Fibroblast of pulmonary artery (primary cell): ENCODE measurements at regions not wholly inside any gene's neighbourhood (a gene's known extent, or its start where the extent isn't known, plus 50 kb on each side); places are given as distances from the start of the nearest gene placed in this dataset.

Source experiments
- DNase-seq: peaks from one replicate; pipeline ENCODE4 v3.0.0-alpha.2; 2010; ENCODE audit warnings: low read depth
- H3K4me3 ChIP-seq: replicated peaks from 2 replicates; pipeline ENCODE4 v1.5.1; 2011; ENCODE audit warnings: low read depth, mild to moderate bottlenecking, control low read depth, low read length, moderate library complexity
- TF ChIP-seq, protein P1 (sequence below): IDR thresholded peaks from 2 replicates; pipeline ENCODE4 v1.5.1; 2011; ENCODE audit warnings: mild to moderate bottlenecking, control low read depth, low read length, inconsistent platforms; ENCODE audit errors: missing control alignments

DNA sequence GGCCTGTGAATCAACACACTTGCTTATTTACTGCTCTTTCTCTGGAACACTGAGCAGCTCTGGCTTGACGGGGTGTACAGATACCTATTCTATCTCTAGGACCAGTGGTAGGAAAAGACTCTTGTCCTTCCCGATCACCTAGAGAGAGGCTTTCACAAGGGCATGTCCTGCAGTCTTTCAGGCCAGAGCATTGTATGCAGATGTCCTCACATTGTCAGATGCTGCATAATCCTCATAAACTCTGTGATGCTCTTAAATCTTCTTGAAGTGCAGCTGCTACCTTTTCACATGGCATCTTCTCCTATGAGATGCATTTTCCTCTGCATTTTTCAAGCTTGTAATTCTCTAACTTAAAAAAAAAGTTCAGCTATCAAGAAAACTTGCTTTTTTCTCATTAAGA, 369.4 kb downstream of the OLFM4 start:
- H3K4me3 ChIP-seq, result no peak overlapping the region
- no peak for DNase-seq
- TF ChIP-seq, protein P1, sequence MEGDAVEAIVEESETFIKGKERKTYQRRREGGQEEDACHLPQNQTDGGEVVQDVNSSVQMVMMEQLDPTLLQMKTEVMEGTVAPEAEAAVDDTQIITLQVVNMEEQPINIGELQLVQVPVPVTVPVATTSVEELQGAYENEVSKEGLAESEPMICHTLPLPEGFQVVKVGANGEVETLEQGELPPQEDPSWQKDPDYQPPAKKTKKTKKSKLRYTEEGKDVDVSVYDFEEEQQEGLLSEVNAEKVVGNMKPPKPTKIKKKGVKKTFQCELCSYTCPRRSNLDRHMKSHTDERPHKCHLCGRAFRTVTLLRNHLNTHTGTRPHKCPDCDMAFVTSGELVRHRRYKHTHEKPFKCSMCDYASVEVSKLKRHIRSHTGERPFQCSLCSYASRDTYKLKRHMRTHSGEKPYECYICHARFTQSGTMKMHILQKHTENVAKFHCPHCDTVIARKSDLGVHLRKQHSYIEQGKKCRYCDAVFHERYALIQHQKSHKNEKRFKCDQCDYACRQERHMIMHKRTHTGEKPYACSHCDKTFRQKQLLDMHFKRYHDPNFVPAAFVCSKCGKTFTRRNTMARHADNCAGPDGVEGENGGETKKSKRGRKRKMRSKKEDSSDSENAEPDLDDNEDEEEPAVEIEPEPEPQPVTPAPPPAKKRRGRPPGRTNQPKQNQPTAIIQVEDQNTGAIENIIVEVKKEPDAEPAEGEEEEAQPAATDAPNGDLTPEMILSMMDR, result no peak

- TF ChIP-seq, protein P1, result no peak
- no peak overlapping the region for H3K4me3 ChIP-seq
- no peak for DNase-seq
Observed at GRCh38 chr13:53405616-53406015, 377.0 kb downstream of the OLFM4 start.

DNA sequence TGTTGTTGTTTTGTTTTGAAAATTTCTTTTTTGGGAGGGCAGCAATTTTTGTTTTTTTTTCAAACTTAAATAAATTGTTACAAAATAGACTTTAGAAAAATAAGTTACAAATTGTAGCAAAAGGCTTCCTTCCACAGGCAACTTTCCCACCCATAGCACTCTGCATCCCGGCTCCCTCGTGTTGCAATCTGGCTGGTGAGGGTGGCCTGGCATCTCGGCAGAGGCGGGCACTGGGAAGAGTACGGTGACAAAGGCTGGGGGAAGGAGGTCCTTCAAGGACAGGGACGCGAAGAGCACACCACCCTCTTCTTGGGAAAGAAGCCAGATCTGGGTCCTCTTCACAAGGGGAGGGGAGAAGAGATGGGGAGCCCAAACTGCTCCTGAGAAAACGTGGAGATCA, 379.7 kb downstream of the OLFM4 start:
- no peak for DNase-seq
- TF ChIP-seq, protein P1, result no peak
- no peak overlapping the region for H3K4me3 ChIP-seq

GRCh38 chr13:53408847-53409568, 380.4 kb downstream of the OLFM4 start:
- DNase-seq, result no peak
- no peak overlapping the region for H3K4me3 ChIP-seq
- TF ChIP-seq, protein P1, result no peak

- DNase-seq, result no peak
- TF ChIP-seq, protein P1, result no peak
- H3K4me3 ChIP-seq, result no peak overlapping the region
Observed at GRCh38 chr13:53411463-53411862, 382.9 kb downstream of the OLFM4 start.

GRCh38 chr13:53415135-53415534, 386.5 kb downstream of the OLFM4 start:
- DNase-seq, result no peak
- TF ChIP-seq, protein P1, result no peak
- no peak overlapping the region for H3K4me3 ChIP-seq

- H3K4me3 ChIP-seq, result no peak overlapping the region
- TF ChIP-seq, protein P1, result no peak
- no peak for DNase-seq
Observed at GRCh38 chr13:53417601-53418000, 389.0 kb downstream of the OLFM4 start.
